HCT116 (cell line): ENCODE measurements at regions not wholly inside any gene's neighbourhood (a gene's known extent, or its start where the extent isn't known, plus 50 kb on each side); places are given as distances from the start of the nearest gene placed in this dataset.

Experiments
- ATAC-seq: fragments of 200-7000 bp; cut with Tn5 transposase; 2 replicates; pipeline ENCODE4 v1.9.1; 2020; ENCODE audit warnings: mild to moderate bottlenecking, moderate library complexity
- BruUV-seq: library from RNA; stranded (reverse); fragments of 400-500 nt; replicated peaks from 2 replicates; lab custom pipeline; 2021; lab: Mats Ljungman, UMichigan
- CTCF ChIA-PET: fragments of 300-600 bp; sonication (Branson Sonifier 250); formaldehyde crosslinking; loops from one replicate; lab custom pipeline; 2021; ENCODE audit warnings: antibody characterized with exemption; lab: Charles Lee
- POLR2A ChIA-PET: fragments of 300-600, 350-600 bp; sonication (Branson Sonifier 250); formaldehyde crosslinking; loops from one replicate; lab custom pipeline; 2021; ENCODE audit warnings: antibody characterized with exemption; lab: Charles Lee
- RAD21 ChIA-PET, 2 experiments: fragments of 300-600 bp; sonication (Branson Sonifier 250); formaldehyde crosslinking; loops; one replicate each; lab custom pipeline; 2023; ENCODE audit warnings: low total read pairs in 2 of 2; ENCODE audit not compliant: uncharacterized antibody in 2 of 2, unreplicated experiment in 2 of 2, low non-redundant PET in 1 of 2; lab: Charles Lee
- DNase-seq: peaks from one replicate; pipeline ENCODE4 v3.0.0-alpha.2; 2010; ENCODE audit warnings: low read depth, low spot score
- H2AFZ ChIP-seq: fragments of 200-600 bp; shearing (Covaris generic), sonication (generic); 2 replicates; pipeline ENCODE4 v1.6.1; 2017; ENCODE audit warnings: low read depth, mixed run types, mixed read lengths, antibody characterized with exemption, low read length; ENCODE audit not compliant: poor library complexity, severe bottlenecking
- H3K27ac ChIP-seq: 2 replicates; pipeline ENCODE4 v1.5.1; 2012; ENCODE audit warnings: low read depth, low read length
- H3K27me3 ChIP-seq: fragments of 200-600 bp; sonication (generic); 2 replicates; pipeline ENCODE4 v1.6.1; 2016; ENCODE audit warnings: mixed run types, low read length, mixed read lengths; ENCODE audit not compliant: insufficient read depth
- H3K36me3 ChIP-seq, 2 experiments: fragments of 200-500 bp in 1 of 2; fragments of 200-600 bp in 1 of 2; sonication (Bioruptor generic) in 1 of 2; sonication (generic) in 1 of 2; 2 replicates each; pipeline versions ENCODE4 v1.5.1 to v1.6.1; 2014 to 2016; ENCODE audit warnings: low read length in 2 of 2, inconsistent platforms in 1 of 2, mixed read lengths in 1 of 2, mixed run types in 1 of 2; ENCODE audit not compliant: insufficient read depth in 2 of 2, control insufficient read depth in 1 of 2
- H3K4me1 ChIP-seq, 2 experiments: fragments of 200-600 bp in 1 of 2; sonication (generic) in 1 of 2; 2 replicates each; pipeline versions ENCODE4 v1.5.1 to v1.6.1; 2012 to 2017; ENCODE audit warnings: low read length in 2 of 2, inconsistent platforms in 1 of 2, mild to moderate bottlenecking in 1 of 2, mixed read lengths in 1 of 2, mixed run types in 1 of 2, moderate library complexity in 1 of 2; ENCODE audit not compliant: insufficient read depth in 2 of 2, control insufficient read depth in 1 of 2
- H3K4me2 ChIP-seq: fragments of 200-600 bp; sonication (generic); 2 replicates; pipeline ENCODE4 v1.6.1; 2017; ENCODE audit warnings: mixed run types, low read length, mixed read lengths
- H3K4me3 ChIP-seq, 2 experiments: fragments of 200-600 bp in 1 of 2; sonication (generic) in 1 of 2; replicated peaks in 1 of 2; 2 replicates each; pipeline ENCODE4 v1.5.1; 2011 to 2016; ENCODE audit warnings: low read length in 2 of 2, control low read depth in 1 of 2, low read depth in 1 of 2, mild to moderate bottlenecking in 1 of 2, mixed read lengths in 1 of 2, mixed run types in 1 of 2
- H3K79me2 ChIP-seq: fragments of 200-600 bp; sonication (generic); 2 replicates; pipeline ENCODE4 v1.6.1; 2017; ENCODE audit warnings: mild to moderate bottlenecking, mixed run types, low read length, moderate library complexity, mixed read lengths; ENCODE audit not compliant: insufficient read depth
- H3K9ac ChIP-seq: fragments of 200-600 bp; sonication (generic); 2 replicates; pipeline ENCODE4 v1.6.1; 2016; ENCODE audit warnings: low read length, mixed read lengths
- H3K9me2 ChIP-seq: fragments of 200-600 bp; sonication (generic), shearing (Covaris generic); 2 replicates; pipeline ENCODE4 v1.6.1; 2017; ENCODE audit warnings: mixed run types, mild to moderate bottlenecking, moderate library complexity; ENCODE audit not compliant: insufficient read depth
- H3K9me3 ChIP-seq, 2 experiments: fragments of 200-500 bp in 1 of 2; fragments of 200-600 bp in 1 of 2; sonication (Bioruptor generic) in 1 of 2; sonication (generic) in 1 of 2; 2 replicates each; pipeline ENCODE4 v1.6.1; 2014 to 2017; ENCODE audit warnings: low read length in 2 of 2, mixed read lengths in 2 of 2, inconsistent platforms in 1 of 2, low read depth in 1 of 2, mild to moderate bottlenecking in 1 of 2, mixed run types in 1 of 2, moderate library complexity in 1 of 2; ENCODE audit not compliant: control insufficient read depth in 1 of 2, insufficient read depth in 1 of 2
- H4K20me1 ChIP-seq: fragments of 200-600 bp; sonication (generic), shearing (Covaris generic); 2 replicates; pipeline ENCODE4 v1.6.1; 2017; ENCODE audit warnings: mixed run types, mild to moderate bottlenecking, moderate library complexity; ENCODE audit not compliant: insufficient read depth
- ATF3 ChIP-seq: IDR thresholded peaks from 2 replicates; pipeline ENCODE4 v1.6.1; 2012
- CTCF ChIP-seq, 3 experiments: fragments of 200-600 bp in 1 of 3; sonication (generic) in 1 of 3; IDR thresholded peaks in 2 of 3; conservative IDR thresholded peaks in 1 of 3; 2 replicates each; pipeline ENCODE4 v1.5.1; 2012 to 2017; ENCODE audit warnings: low read depth in 2 of 3, low read length in 2 of 3, antibody characterized with exemption in 1 of 3, borderline replicate concordance in 1 of 3, control low read depth in 1 of 3, mild to moderate bottlenecking in 1 of 3, mixed read lengths in 1 of 3, mixed run types in 1 of 3, moderate library complexity in 1 of 3; ENCODE audit not compliant: insufficient read depth in 1 of 3
- EGR1 ChIP-seq: IDR thresholded peaks from 2 replicates; pipeline ENCODE4 v1.6.1; 2012; ENCODE audit warnings: low read depth
- ELF1 ChIP-seq: IDR thresholded peaks from 2 replicates; pipeline ENCODE4 v1.6.1; 2012; ENCODE audit warnings: low read depth, borderline replicate concordance
- EZH2 ChIP-seq: fragments of 200-600 bp; sonication (generic); IDR thresholded peaks from 2 replicates; pipeline ENCODE4 v1.6.1; 2017; ENCODE audit warnings: antibody characterized with exemption, mixed run types
- FOSL1 ChIP-seq: IDR thresholded peaks from 2 replicates; pipeline ENCODE4 v1.6.1; 2012; ENCODE audit warnings: low read depth
- POLR2A ChIP-seq: IDR thresholded peaks from 2 replicates; pipeline ENCODE4 v1.7.0; 2011; ENCODE audit warnings: borderline replicate concordance; ENCODE audit not compliant: insufficient read depth, insufficient read length; ENCODE audit errors: extremely low read depth
- POLR2AphosphoS5 ChIP-seq: IDR thresholded peaks from 2 replicates; pipeline ENCODE4 v1.6.1; 2011; ENCODE audit warnings: mild to moderate bottlenecking, low read depth, low read length, moderate library complexity
- SP1 ChIP-seq: IDR thresholded peaks from 2 replicates; pipeline ENCODE4 v1.6.1; 2012; ENCODE audit warnings: low read depth
- TCF7L2 ChIP-seq: IDR thresholded peaks from 2 replicates; pipeline ENCODE4 v1.7.0; 2011; ENCODE audit warnings: borderline replicate concordance, inconsistent platforms; ENCODE audit not compliant: insufficient read depth, insufficient read length; ENCODE audit errors: extremely low read depth
- ZFX ChIP-seq: fragments of 450-650 bp; IDR thresholded peaks from 2 replicates; pipeline ENCODE4 v1.6.1; 2017
- ZNF274 ChIP-seq: fragments of 200-500 bp; sonication (Bioruptor generic); IDR thresholded peaks from 2 replicates; pipeline ENCODE4 v1.6.1; 2014; ENCODE audit warnings: mild to moderate bottlenecking, low read depth, low read length, inconsistent platforms
- intact Hi-C: fragments of 100-400 bp; cut with micrococcal nuclease; formaldehyde crosslinking; loops from 2 replicates; pipeline ENCODE4 v1.10.0; 2022

GRCh38 chr5:15322421-15322820 is 177.6 kb upstream of the FBXL7 start:
- no peaks in the 10 kb centered on the region for H3K79me2 ChIP-seq
- CTCF ChIA-PET, result no interaction called here
- no peaks in the 10 kb centered on the region for H3K9me2 ChIP-seq
- RAD21 ChIA-PET, result no interaction called here
- POLR2A ChIA-PET, result no interaction called here
- TF ChIP-seq EZH2 (no peak), ZFX (no peak), ZNF274 (no peak), FOSL1 (no peak), CTCF (IDR thresholded peaks at IDR 0.05 in 2 of 3, conservative IDR thresholded peaks at IDR 0.05 in 1 of 3; ENCODE audit: borderline replicate concordance in 1 of 3, insufficient read depth in 1 of 3, low read depth in 2 of 3, low read length in 2 of 3) (no peak), ATF3 (no peak), POLR2AphosphoS5 (no peak), ELF1 (no peak), SP1 (no peak), POLR2A (no peak), TCF7L2 (no peak), EGR1 (no peak)
- no peak overlapping the region for H3K27ac ChIP-seq
- peaks cover 10 to 16% of the 10 kb centered on the region in 2 experiments; a peak in 2 of 4 replicates for H3K9me3 ChIP-seq
- H3K4me3 ChIP-seq, result no peak overlapping the region
- intact Hi-C loops, result no loop called here
- no peak overlapping the region for H3K9ac ChIP-seq
- no TSS peak for BruUV-seq
- ATAC-seq (no peak), DNase-seq (no peak)
- H3K27me3 ChIP-seq, result no peaks in the 10 kb centered on the region
- H3K36me3 ChIP-seq, result no peaks in the 10 kb centered on the region
- no peaks in the 10 kb centered on the region for H4K20me1 ChIP-seq
- H2AFZ ChIP-seq, result no peak overlapping the region
- H3K4me1 ChIP-seq, result no peaks in the 10 kb centered on the region
- H3K4me2 ChIP-seq, result no peak overlapping the region
